HepG2 (cell line): ENCODE measurements at regions not wholly inside any gene's neighbourhood (a gene's known extent, or its start where the extent isn't known, plus 50 kb on each side); places are given as distances from the start of the nearest gene placed in this dataset.

Experiments used
- CEBPG ChIP-seq: IDR thresholded peaks from 2 replicates; pipeline ENCODE4 v1.6.1; 2016
- FOXA3 ChIP-seq: IDR thresholded peaks from 2 replicates; pipeline ENCODE4 v1.6.1; 2016; ENCODE audit warnings: missing genetic modification reagents, missing compliant biosample characterization
- MIER2 ChIP-seq: IDR thresholded peaks from 2 replicates; pipeline ENCODE4 v1.6.1; 2016; ENCODE audit warnings: missing biosample characterization, missing genetic modification reagents
- NCOR1 ChIP-seq: fragments of 200-600 bp; sonication (generic); IDR thresholded peaks from 2 replicates; pipeline ENCODE4 v1.7.0; 2017; ENCODE audit warnings: antibody characterized with exemption, low read length, borderline replicate concordance
- TOPORS ChIP-seq: sonication (generic); formaldehyde crosslinking; IDR thresholded peaks from 2 replicates; pipeline ENCODE4 v1.8.0; 2023; ENCODE audit warnings: mild to moderate bottlenecking, missing genetic modification reagents
- ZMYM3 ChIP-seq: sonication (generic); formaldehyde crosslinking; IDR thresholded peaks from 2 replicates; pipeline ENCODE4 v1.5.1; 2020; ENCODE audit warnings: mild to moderate bottlenecking, missing genetic modification reagents
- ZNF652 ChIP-seq: IDR thresholded peaks from 2 replicates; pipeline ENCODE4 v1.6.1; 2016; ENCODE audit warnings: low read depth, borderline replicate concordance
- ZNF792 ChIP-seq: IDR thresholded peaks from 2 replicates; pipeline ENCODE4 v1.6.1; 2016
- TF ChIP-seq, protein P1 (sequence below): IDR thresholded peaks from 2 replicates; pipeline ENCODE4 v1.6.1; 2016; ENCODE audit warnings: low read depth, borderline replicate concordance
- TF ChIP-seq, protein P2 (sequence below): sonication (generic); formaldehyde crosslinking; IDR thresholded peaks from 2 replicates; pipeline ENCODE4 v1.4.0; 2020; ENCODE audit warnings: mild to moderate bottlenecking, missing genetic modification reagents
- TF ChIP-seq, protein P3 (sequence below): sonication (generic); formaldehyde crosslinking; IDR thresholded peaks from 2 replicates; pipeline ENCODE4 v1.8.1; 2023; ENCODE audit warnings: missing genetic modification reagents, mild to moderate bottlenecking, borderline replicate concordance
- TF ChIP-seq, protein P4 (sequence below): sonication (generic); formaldehyde crosslinking; IDR thresholded peaks from 2 replicates; pipeline ENCODE4 v1.8.0; 2022; ENCODE audit warnings: mild to moderate bottlenecking, missing genetic modification reagents
- TF ChIP-seq, protein P5 (sequence below): IDR thresholded peaks from 2 replicates; pipeline ENCODE4 v1.6.1; 2016
- TF ChIP-seq, protein P6 (sequence below), 2 experiments: sonication (generic) in 1 of 2; formaldehyde crosslinking in 1 of 2; IDR thresholded peaks; 2 replicates each; pipeline versions ENCODE4 v1.4.0 to v1.6.1; 2018 to 2020; ENCODE audit warnings: missing genetic modification reagents in 2 of 2, borderline replicate concordance in 1 of 2, low read depth in 1 of 2, mild to moderate bottlenecking in 1 of 2, missing biosample characterization in 1 of 2
- TF ChIP-seq, protein P7 (sequence below), 2 experiments: fragments of 450-650 bp in 1 of 2; sonication (generic) in 1 of 2; formaldehyde crosslinking; IDR thresholded peaks; 2 replicates each; pipeline versions ENCODE4 v1.5.0 to v1.8.0; 2020 to 2022; ENCODE audit warnings: mild to moderate bottlenecking in 1 of 2, missing genetic modification reagents in 1 of 2
- TF ChIP-seq, protein P8 (sequence below): sonication (generic); formaldehyde crosslinking; IDR thresholded peaks from 2 replicates; pipeline ENCODE4 v1.4.0; 2020; ENCODE audit warnings: missing genetic modification reagents, borderline replicate concordance

DNA sequence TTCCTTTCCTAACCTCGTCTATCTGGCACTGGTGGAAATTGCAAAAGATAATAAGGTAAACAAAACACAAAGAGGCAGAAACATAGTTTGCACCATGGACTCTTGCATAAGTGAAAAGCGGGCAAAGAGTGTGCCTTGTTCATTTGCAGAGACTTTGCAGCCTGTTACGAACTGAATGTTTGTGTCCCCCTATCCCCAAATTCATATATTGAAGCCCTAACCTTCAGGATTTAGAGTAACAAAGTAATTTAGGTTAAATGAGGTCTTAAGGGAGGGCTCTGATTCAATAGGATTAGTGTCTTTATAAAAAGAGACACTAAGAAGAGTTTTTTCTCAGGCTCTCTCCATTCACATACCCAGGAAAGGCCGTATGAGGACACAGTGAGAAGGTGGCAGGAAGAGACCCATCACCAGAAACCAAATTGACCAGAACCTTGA lies 52.1 kb upstream of the FAM169A start (continued):
- TF ChIP-seq, protein P1, sequence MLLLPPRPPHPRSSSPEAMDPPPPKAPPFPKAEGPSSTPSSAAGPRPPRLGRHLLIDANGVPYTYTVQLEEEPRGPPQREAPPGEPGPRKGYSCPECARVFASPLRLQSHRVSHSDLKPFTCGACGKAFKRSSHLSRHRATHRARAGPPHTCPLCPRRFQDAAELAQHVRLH (CRISPR knock-in tag), result peak; percentile 38; the same call in 1 of the 2 replicates
- TF ChIP-seq TOPORS (CRISPR knock-in tag) (no peak), MIER2 (CRISPR knock-in tag) (0 out of 2 replicates have a peak, but pooled peaks have one; percentile 46), ZMYM3 (no peak), FOXA3 (CRISPR knock-in tag) (peak; percentile 91), ZNF652 (CRISPR knock-in tag) (peak; percentile 26; the same call in 1 of the 2 replicates), ZNF792 (peak; percentile 49; the same call in 1 of the 2 replicates), CEBPG (CRISPR knock-in tag) (peak; percentile 96), NCOR1 (peak; percentile 91)
- TF ChIP-seq, protein P2, sequence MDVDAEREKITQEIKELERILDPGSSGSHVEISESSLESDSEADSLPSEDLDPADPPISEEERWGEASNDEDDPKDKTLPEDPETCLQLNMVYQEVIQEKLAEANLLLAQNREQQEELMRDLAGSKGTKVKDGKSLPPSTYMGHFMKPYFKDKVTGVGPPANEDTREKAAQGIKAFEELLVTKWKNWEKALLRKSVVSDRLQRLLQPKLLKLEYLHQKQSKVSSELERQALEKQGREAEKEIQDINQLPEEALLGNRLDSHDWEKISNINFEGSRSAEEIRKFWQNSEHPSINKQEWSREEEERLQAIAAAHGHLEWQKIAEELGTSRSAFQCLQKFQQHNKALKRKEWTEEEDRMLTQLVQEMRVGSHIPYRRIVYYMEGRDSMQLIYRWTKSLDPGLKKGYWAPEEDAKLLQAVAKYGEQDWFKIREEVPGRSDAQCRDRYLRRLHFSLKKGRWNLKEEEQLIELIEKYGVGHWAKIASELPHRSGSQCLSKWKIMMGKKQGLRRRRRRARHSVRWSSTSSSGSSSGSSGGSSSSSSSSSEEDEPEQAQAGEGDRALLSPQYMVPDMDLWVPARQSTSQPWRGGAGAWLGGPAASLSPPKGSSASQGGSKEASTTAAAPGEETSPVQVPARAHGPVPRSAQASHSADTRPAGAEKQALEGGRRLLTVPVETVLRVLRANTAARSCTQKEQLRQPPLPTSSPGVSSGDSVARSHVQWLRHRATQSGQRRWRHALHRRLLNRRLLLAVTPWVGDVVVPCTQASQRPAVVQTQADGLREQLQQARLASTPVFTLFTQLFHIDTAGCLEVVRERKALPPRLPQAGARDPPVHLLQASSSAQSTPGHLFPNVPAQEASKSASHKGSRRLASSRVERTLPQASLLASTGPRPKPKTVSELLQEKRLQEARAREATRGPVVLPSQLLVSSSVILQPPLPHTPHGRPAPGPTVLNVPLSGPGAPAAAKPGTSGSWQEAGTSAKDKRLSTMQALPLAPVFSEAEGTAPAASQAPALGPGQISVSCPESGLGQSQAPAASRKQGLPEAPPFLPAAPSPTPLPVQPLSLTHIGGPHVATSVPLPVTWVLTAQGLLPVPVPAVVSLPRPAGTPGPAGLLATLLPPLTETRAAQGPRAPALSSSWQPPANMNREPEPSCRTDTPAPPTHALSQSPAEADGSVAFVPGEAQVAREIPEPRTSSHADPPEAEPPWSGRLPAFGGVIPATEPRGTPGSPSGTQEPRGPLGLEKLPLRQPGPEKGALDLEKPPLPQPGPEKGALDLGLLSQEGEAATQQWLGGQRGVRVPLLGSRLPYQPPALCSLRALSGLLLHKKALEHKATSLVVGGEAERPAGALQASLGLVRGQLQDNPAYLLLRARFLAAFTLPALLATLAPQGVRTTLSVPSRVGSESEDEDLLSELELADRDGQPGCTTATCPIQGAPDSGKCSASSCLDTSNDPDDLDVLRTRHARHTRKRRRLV, result no peak
- TF ChIP-seq, protein P3, sequence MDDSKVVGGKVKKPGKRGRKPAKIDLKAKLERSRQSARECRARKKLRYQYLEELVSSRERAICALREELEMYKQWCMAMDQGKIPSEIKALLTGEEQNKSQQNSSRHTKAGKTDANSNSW (CRISPR knock-in tag), result no peak
- TF ChIP-seq, protein P4, sequence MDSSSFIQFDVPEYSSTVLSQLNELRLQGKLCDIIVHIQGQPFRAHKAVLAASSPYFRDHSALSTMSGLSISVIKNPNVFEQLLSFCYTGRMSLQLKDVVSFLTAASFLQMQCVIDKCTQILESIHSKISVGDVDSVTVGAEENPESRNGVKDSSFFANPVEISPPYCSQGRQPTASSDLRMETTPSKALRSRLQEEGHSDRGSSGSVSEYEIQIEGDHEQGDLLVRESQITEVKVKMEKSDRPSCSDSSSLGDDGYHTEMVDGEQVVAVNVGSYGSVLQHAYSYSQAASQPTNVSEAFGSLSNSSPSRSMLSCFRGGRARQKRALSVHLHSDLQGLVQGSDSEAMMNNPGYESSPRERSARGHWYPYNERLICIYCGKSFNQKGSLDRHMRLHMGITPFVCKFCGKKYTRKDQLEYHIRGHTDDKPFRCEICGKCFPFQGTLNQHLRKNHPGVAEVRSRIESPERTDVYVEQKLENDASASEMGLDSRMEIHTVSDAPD (CRISPR knock-in tag), result 0 out of 2 replicates have a peak, but pooled peaks have one; percentile 60
- TF ChIP-seq, protein P5, sequence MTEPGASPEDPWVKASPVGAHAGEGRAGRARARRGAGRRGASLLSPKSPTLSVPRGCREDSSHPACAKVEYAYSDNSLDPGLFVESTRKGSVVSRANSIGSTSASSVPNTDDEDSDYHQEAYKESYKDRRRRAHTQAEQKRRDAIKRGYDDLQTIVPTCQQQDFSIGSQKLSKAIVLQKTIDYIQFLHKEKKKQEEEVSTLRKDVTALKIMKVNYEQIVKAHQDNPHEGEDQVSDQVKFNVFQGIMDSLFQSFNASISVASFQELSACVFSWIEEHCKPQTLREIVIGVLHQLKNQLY (CRISPR knock-in tag), result 0 out of 2 replicates have a peak, but pooled peaks have one; percentile 32
- TF ChIP-seq, protein P6, sequence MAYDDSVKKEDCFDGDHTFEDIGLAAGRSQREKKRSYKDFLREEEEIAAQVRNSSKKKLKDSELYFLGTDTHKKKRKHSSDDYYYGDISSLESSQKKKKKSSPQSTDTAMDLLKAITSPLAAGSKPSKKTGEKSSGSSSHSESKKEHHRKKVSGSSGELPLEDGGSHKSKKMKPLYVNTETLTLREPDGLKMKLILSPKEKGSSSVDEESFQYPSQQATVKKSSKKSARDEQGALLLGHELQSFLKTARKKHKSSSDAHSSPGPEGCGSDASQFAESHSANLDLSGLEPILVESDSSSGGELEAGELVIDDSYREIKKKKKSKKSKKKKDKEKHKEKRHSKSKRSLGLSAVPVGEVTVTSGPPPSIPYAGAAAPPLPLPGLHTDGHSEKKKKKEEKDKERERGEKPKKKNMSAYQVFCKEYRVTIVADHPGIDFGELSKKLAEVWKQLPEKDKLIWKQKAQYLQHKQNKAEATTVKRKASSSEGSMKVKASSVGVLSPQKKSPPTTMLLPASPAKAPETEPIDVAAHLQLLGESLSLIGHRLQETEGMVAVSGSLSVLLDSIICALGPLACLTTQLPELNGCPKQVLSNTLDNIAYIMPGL (CRISPR knock-in tag; IDR thresholded peaks at IDR 0.05; ENCODE audit: borderline replicate concordance in 1 of 2, low read depth in 1 of 2), result peak in 1 of 2 experiments; percentile 40; a peak in 1 of 4 replicates
- TF ChIP-seq, protein P7, sequence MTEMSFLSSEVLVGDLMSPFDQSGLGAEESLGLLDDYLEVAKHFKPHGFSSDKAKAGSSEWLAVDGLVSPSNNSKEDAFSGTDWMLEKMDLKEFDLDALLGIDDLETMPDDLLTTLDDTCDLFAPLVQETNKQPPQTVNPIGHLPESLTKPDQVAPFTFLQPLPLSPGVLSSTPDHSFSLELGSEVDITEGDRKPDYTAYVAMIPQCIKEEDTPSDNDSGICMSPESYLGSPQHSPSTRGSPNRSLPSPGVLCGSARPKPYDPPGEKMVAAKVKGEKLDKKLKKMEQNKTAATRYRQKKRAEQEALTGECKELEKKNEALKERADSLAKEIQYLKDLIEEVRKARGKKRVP (CRISPR knock-in tag; IDR thresholded peaks at IDR 0.05), result peak in 1 of 2 experiments; percentile 84; a peak in 2 of 4 replicates
- TF ChIP-seq, protein P8, sequence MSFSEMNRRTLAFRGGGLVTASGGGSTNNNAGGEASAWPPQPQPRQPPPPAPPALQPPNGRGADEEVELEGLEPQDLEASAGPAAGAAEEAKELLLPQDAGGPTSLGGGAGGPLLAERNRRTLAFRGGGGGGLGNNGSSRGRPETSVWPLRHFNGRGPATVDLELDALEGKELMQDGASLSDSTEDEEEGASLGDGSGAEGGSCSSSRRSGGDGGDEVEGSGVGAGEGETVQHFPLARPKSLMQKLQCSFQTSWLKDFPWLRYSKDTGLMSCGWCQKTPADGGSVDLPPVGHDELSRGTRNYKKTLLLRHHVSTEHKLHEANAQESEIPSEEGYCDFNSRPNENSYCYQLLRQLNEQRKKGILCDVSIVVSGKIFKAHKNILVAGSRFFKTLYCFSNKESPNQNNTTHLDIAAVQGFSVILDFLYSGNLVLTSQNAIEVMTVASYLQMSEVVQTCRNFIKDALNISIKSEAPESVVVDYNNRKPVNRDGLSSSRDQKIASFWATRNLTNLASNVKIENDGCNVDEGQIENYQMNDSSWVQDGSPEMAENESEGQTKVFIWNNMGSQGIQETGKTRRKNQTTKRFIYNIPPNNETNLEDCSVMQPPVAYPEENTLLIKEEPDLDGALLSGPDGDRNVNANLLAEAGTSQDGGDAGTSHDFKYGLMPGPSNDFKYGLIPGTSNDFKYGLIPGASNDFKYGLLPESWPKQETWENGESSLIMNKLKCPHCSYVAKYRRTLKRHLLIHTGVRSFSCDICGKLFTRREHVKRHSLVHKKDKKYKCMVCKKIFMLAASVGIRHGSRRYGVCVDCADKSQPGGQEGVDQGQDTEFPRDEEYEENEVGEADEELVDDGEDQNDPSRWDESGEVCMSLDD (CRISPR knock-in tag), result 0 out of 2 replicates have a peak, but pooled peaks have one; percentile 41
